GM18868 (cell line): ENCODE measurements at regions not wholly inside any gene's neighbourhood (a gene's known extent, or its start where the extent isn't known, plus 50 kb on each side); places are given as distances from the start of the nearest gene placed in this dataset.
"Not testable (repeated sequence)": the region's sequence is repeated elsewhere in the genome, so short reads cannot be mapped to it uniquely, and the experiment has no call there.

Experiments used
- ATAC-seq: cut with Tn5 transposase; IDR thresholded peaks from one replicate; pipeline ENCODE4 v1.9.1; 2021; ENCODE audit warnings: mild to moderate bottlenecking, moderate library complexity; ENCODE audit not compliant: unreplicated experiment

DNA sequence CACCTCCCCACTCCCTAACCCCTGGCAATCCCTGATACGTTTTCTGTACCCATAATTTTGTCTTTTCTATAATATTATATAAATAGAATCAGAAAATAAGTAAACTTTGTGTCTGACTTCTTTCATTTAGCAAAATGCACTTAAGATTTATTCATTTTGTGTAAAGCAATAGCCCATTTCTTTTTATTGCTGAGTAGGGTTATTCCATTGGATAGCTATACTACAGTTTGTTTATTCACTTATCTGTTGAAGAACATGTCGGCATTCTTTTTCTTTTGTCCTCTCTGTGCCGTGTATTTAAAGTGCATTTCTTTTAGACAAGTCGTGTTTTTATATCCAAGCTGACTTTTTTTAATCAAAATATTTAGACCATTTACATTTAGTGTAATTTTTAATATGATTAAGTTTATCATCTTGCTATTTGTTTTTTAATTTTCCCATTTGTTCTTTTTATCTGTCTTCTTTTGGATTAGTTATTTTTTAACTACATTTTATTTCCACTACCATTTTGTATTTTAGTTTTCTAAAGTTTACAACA, 176.4 kb upstream of the TSHZ3 start:
- ATAC-seq = no peak

DNA sequence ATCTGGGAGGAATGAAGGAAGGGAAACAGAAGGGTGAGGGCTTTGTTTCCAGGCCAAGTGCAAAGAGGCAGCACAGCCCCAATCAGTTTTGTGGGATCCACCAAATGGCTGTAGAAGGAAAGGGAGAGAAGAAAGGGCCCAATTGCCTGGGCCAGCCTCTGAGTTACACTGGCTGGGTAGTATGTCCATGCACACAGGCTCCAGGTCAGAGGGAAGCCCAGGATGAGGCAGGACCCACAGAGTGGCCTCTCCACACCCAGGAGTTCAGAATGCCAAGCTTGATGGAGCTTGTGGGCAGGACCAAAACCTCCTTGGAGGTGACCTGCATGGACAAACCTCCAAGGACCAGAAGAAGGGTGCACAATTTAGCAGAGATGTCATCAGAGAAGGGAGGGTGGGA, 178.2 kb upstream of the TSHZ3 start:
- ATAC-seq = no peak

DNA sequence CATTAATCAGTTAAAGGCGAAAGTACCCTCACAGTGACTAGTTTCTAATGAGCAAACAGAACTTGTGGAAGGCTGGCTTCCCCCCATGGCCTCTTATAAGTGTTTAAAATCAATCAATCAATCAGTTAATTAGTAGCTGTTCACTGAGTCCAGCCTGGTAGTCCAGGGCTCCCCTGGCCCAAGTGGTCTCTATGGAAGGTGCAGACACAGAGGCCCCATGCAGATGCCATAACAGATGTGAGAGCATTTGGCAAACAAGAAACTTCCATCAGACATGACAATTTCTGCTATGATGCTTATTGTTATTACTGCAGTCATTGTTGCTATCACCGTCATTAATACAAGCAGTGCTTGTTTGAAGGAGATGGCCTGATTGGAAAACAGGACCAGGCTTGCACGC, 179.0 kb upstream of the TSHZ3 start:
- no peak for ATAC-seq

DNA sequence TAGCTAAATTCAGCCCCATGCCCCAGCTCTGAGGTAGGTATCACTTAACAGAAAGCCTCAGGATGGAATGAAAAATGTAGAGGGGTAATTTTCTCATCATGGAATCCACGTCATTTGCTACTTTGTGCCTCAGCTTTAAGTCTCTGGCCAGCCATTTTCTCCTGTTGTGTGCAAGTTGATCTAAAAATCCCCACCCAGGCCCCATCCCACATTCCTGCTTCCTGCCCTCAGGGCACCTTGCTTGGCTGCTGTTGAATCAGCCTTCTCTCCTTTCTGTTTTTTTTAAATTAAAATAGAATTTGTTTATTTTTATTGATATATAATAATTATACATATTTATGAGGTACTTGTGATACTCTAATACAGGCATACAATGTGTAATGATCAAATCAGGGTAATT, 179.9 kb upstream of the TSHZ3 start:
- ATAC-seq = no peak

DNA sequence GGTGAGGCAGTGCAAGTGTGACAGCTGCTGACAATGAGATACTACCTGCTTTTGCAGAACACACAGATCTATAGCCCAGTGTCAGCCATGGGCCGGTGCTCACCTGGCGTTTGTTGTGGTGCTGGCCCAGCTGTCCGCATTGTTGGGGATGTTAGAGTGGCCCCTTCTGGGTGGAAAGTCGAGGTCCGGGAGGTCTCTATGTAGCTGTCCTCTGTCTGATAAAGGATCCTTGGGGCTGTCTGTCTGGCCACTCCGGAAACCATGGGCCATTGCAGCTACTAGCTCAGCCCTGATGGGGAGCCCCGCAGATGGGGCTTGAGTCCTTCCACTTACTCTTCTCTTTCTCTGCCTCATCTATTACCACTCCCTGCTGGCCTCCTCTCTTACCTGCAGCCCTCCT, 181.5 kb upstream of the TSHZ3 start:
- ATAC-seq = no peak

DNA sequence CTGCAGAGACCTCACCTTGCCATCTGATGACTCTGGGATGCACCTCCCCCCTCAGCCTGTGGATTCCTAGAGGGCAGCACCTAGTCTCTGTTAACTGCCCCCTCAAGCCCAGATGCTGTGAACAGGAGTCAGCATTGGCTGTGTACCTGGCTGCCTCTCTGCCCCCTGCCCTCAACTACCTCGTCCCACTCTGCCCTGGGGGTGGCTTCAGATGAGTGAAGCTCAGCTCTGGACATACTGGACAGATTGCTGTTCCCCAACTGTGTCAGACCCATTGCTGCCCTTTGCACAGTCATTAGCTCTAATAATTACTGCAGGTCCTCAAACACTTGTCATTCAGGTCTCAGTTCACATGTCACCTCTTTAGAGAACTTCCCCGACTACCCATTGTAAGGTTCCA, 182.1 kb upstream of the TSHZ3 start:
- ATAC-seq = no peak

DNA sequence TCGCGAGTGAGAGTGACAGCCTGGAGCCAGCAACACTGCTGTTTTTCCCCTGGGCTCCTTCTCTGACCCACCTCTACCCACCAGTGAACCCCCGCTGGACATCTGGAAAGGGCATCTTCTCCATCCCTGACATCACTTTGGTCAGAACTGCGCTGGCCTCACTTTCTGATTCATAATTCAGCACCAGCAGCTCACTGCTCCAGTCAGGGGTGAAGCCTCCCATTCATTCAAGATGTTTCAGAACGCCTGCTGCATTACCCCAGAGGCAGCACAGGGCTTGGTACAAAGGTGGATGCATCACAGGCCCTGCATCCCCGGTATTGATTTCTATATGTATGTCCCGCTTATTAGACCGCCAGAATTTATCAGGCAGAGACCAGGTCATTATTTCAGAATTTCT, 182.8 kb upstream of the TSHZ3 start:
- no peak for ATAC-seq

DNA sequence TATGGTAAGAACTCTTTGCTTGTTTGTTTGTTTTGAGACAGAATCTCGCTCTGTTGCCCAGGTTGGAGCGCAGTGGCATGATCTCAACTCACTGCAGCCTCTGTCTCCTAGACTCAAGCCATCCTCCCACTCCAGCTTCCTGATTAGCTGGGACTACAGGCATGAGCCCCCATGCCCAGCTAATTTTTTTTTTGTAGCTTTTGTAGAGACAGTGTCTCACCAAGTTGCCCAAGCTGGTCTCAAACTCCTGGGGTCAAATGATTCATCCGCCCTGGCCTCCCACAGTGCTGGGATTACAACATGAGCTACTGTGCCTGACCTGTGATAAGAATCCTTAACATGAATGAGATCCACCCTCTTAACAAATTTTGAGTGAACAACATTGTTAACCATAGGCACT, 183.9 kb upstream of the TSHZ3 start:
- ATAC-seq = no peak

DNA sequence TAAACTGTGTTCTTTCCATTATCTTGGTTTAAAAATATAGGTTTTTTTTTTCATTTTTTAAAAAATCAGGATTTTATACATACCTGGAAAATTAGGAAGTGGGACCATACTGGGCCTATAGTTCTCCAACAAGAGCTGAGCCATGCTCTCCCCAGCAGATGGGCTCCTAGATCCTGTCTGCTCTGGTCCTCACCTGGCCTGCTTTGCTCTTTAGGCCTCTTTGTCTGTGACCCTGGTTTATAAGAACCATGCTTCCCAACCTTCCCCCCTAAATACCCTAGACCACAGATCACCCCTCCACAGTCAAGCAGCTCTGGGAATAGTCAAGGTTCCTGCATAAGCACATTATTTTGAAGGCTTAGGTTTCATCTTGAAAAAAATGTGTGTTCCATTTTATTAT, 185.0 kb upstream of the TSHZ3 start:
- ATAC-seq = no peak

DNA sequence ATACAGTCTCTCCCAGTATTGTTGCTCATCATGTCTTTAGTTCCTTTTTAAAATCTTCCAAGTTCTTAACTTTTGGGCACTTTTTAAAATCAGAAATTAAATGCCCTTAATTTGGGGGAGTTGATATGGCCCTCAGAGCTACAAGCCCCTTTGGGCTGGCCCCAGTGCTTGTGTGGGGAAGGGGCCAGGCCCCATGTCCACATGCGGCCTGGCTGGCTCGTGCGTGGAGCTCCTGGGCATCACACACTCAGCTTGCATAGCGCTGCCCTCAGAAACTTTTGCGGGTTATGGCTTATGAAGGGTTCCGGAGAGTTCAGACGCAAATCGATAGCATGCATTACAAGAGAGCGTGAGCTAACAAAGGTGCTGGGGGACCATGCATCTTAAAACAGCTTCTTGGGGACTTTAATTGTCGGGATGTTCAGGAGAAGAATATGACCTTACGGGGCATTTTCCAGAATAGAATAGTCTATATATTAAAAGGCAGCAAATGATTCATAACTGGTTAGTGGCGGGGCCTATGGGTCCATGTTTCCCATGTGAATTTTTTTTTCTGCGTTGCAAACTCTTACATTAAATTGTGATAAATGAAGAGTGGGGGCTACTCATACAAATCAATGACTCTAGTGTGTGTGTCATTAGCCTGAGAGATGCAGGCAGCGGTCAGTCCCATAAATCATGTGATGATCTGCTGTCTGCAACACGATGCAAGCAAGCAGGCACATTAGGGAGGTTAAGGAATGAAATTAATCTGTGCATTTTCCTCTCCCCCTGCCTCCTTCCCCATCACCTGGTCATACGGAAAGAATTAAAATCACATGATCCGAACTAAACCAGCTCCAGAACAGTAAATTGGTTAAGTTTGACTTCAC, 185.8 kb upstream of the TSHZ3 start:
- no peak for ATAC-seq

DNA sequence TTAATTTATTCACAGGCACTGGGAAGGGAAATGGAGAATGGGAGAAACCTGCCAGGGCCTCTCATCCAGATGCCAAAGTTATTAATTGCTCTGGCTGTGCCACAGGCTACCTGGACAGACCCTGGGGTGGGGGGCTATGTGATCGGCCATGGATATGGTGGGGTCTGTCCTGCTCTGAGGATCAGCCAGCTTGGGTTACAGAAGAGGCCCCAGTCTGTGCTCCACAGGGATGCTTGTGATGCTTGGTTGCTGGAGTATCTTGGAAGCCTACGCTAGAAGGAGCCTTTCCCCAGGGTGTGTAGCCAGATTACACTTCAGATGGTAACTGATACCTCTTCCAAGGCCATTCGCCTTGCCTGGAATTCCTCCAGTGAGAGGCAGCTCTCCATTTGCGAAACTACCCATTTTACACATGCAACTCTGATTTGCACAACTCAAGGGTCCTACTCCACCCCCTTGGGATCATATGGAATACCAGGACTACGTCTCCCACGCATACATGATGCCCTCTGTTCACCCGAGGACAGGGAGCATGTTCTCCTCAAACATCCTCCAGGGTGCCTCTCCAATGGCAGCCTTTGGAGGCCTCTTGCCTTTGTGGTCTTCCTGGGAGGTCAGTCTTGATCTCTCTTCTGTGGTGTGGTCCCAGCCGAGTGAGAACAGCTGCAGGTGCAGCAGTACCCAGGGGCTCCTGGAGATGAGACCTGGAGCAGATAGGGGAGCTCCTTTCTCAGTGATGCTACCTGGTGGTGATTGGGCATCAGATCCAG, 186.6 kb upstream of the TSHZ3 start:
- no peak for ATAC-seq

DNA sequence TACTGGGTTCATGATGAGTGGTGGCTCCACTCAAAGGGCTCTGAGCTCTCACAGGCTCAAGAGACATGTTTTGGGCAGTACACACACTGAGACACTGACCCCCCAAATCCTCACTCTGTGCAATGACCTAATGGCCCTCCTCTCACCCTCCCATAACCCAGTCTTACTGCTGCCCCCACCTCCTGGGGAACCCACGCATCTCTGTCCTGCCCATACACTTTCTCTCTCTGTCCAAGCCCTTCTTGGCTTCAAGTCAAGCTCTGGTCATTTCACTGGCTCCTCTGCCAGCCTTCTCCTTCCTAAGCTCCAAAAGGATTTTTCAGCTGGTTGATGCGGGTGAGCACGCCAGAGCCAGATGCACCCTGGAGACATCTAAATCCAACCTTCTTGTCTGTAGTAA, 187.9 kb upstream of the TSHZ3 start:
- no peak for ATAC-seq

DNA sequence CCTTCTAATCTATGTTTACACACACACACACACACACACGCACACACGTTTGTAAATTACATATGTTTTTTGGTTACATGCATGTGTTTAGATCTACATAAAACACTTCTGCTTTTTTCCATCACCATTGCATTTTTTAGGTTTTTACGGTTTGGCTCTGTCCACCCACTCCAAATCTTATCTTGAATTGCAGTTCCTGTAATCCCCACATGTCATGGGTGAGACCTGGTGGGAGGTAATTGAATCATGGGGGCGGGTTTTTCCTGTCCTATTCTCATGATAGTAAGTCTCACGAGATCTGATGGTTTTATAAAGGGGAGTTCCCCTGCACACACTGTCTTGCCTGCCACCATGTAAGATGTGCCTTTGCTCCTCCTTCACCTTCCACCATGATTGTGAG, 188.7 kb upstream of the TSHZ3 start:
- not testable (repeated sequence) for ATAC-seq

DNA sequence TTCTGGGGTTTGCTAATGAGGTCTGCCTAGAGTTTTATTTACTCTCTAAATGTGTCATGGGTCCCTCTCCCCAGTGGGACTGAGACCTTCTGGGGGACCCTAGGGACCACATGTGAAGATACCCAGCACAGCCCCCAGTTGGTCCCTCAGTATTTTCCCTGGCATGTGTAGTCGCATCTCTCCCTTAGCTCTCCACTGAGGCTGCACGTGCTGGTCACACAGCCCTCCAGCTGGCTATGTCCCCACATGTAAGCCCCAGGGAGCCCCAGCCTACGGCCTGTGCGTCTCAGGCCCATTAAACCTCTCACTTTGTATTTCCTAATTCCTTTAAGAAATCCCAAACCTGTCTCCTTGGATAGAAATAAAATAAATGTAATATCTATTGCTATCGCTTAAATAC, 189.6 kb upstream of the TSHZ3 start:
- no peak for ATAC-seq

DNA sequence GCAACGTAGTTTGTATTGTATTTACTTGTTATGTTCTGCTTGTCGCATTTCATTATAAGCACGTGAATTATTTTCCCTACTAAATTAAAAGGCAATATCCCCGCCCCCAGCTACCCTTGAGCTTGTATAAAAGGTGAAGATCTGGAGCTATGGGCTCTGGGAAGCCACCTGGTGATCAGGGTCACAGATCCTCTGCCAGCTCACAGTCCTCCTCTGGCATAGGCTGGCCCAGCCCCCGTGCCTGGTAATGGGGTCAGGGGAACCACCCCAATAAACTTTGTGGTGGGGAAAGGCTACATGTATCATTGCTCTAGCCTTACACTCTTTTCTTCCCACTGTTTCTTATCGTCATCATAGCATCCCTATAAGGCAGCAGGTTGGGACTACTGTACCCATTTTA, 190.2 kb upstream of the TSHZ3 start:
- no peak for ATAC-seq

DNA sequence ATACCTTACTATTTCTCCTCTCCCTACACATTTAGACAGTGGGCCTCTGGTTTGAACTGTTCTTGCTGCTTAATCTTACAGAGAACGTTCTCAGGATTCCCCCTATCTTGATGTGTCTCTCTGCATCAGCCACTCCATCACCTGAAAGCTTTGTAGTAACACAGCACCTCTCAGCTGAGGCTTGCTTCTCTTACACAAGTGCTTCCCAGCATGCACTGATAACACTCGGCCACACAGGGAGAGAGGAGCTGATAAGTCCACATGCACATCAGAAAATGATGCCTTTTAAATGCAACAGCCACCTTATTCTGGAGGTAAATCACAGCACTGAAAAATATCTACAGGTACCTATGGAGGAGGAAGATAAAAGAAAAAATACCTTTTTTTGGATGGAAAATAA, 192.2 kb upstream of the TSHZ3 start:
- no peak for ATAC-seq

DNA sequence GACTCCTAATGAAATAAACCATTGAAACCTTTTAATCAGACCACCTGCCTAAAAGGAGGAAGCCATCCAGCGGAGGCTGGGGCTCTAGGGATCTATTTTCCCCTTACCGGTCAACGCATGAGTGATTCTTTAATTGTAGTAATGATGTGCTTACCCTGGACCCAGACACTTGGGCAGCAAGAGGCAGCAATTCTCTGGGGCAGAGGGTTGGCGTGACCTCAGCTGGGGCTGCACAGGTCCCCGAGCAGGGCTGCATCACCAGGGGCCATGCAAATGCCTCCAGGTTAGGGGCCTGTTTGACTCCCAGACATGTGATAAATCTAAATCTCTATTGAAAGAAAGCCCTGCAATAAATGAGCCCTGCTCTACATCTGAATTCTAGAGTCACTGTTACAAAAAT, 194.2 kb upstream of the TSHZ3 start:
- ATAC-seq = no peak

DNA sequence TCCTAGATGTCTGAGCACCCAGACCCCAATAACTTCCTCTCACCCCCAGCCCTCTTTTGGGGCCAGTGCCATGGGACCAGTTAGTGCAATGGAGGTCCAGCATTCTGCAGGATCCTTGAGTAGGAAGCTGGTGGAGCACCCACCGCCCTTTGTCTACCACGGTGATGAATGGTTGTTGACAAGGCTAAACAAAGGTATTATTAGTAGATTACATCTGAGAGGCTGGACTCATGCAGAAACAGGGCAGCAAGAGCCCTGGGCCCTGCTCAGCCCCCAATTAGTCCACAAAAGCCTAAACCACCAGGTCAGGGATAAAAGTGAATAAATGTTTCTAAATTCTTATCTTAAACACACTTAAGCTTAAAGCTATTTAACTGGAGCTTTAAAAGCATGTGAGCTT, 196.5 kb upstream of the TSHZ3 start:
- no peak for ATAC-seq

DNA sequence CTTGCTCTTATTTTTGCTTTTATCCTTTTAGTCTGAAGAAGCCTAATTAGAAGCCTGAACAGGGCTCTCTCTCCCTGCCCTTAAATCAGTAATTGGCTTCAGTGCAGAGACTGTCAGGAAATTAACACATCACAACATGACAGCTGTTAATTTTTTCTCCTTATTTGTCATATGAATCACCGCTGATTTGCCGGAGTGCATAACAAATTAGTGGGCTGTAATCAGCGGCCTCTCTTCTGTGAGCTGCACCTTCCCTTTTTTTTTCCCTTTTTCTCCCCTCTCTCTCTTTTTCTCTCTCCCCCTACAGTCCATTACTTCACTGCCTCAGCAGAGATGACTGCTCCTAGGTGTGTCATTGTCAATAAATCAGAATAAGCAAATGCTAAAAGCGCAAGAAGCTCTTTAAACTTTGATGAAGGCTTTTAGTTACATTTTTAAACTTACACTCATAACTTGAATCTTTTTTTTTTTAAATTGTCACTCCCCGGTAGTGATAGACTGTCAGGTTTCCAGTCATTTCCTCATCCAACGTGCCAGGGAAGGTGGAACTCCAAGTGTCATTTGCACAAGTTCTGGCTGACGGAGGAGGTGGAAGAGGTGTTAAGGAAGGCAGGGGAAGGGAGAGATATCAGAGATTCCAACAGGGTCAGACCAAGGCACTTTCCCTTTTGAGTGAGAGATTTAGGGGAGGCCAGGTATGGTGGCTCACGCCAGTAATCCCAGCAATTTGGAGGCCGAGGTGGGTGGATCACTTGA, 197.1 kb upstream of the TSHZ3 start:
- no peak for ATAC-seq

DNA sequence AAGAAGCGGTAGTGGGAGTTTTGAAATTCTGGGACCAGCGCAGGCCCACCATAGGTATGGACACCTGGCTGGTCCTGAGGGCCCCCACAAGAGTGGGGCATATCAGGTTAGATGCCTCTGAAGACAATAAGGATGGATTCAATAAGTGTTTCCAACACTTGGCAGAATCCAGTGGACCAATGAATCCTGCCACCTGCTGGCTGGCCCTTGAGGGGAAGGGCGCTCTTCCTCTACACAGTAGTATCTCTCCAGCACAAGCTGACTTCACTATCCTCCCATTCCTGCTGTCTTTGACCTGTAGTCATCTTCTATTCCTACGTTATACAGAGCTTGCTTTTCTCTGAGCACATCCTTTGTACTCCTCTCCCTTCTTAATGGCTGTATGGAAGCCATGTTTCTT, 199.7 kb upstream of the TSHZ3 start:
- no peak for ATAC-seq

DNA sequence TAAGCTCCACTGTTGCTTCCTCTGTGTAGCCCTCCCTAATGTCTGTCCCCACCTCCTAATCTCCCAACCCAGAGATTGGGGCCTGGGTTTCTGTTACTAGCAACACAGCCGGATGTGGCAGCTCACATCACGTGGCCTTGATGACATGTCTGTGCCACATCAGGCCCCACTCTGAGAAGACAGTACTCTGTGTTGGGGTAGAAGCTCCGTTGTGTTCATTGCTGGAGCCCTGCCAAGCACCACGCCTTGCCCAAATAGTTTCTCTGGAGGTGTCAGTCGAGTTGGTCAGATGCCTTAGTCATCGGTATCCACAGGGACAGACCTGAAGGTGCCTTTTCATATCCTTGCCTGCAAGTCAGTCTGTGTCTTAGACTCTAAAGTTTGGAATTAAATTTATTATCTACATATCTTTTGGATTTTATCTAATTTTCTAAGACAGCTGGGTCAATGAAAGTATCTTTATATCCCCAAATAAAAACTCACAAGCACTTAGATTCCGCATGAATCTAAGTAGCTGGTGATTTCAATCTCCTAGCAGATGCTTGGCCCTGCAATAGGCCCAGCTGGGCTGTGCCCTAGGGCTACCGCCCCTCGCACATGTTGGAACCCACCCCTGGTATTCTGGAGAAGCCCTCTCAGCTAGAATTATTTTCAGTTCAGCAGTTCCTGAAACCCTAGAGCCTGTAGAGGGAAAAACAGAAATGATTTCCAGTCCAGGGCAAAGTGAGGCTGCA, 204.0 kb upstream of the TSHZ3 start:
- ATAC-seq = no peak
